Choroid plexus epithelial cell (primary cell): ENCODE measurements at regions not wholly inside any gene's neighbourhood (a gene's known extent, or its start where the extent isn't known, plus 50 kb on each side); places are given as distances from the start of the nearest gene placed in this dataset.
A peak's percentile ranks its signal among the peaks of the same experiment; 100 is the strongest.

ENCODE experiments used
- DNase-seq: peaks from one replicate; pipeline ENCODE4 v3.0.0-alpha.2; 2010; ENCODE audit warnings: low read depth
- H3K4me3 ChIP-seq: 2 replicates; pipeline ENCODE4 v1.5.1; 2011; ENCODE audit warnings: low read depth, mild to moderate bottlenecking, control low read depth, low read length, moderate library complexity
- TF ChIP-seq, protein P1 (sequence below): conservative IDR thresholded peaks from 2 replicates; pipeline ENCODE4 v1.5.1; 2011; ENCODE audit warnings: low read depth, mild to moderate bottlenecking, control low read depth, inconsistent platforms, low read length, moderate library complexity

DNA sequence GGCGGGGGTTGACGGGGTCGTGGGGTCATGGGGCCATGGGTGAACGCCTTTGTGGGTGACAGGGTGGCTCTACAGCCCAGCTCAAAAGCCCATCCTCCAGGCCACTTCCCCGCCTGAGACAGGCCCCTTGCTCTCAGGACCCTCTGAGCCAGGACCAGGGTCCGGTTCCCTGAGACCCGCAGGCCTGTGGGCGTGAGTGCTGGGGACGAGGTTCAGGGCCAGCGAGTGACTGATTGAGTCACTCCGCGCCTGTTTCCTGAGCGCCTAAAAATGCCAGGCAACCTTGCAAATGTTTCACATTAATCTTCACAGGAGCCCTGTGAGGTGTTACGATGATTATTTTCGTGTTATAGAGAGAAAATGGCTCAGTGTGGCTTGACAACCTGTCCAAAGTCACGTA lies 97.8 kb downstream of the ZNF674 start:
- DNase-seq: no peak
- TF ChIP-seq, protein P1, sequence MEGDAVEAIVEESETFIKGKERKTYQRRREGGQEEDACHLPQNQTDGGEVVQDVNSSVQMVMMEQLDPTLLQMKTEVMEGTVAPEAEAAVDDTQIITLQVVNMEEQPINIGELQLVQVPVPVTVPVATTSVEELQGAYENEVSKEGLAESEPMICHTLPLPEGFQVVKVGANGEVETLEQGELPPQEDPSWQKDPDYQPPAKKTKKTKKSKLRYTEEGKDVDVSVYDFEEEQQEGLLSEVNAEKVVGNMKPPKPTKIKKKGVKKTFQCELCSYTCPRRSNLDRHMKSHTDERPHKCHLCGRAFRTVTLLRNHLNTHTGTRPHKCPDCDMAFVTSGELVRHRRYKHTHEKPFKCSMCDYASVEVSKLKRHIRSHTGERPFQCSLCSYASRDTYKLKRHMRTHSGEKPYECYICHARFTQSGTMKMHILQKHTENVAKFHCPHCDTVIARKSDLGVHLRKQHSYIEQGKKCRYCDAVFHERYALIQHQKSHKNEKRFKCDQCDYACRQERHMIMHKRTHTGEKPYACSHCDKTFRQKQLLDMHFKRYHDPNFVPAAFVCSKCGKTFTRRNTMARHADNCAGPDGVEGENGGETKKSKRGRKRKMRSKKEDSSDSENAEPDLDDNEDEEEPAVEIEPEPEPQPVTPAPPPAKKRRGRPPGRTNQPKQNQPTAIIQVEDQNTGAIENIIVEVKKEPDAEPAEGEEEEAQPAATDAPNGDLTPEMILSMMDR: no peak
- peak overlapping the region; percentile 72 for H3K4me3 ChIP-seq

DNA sequence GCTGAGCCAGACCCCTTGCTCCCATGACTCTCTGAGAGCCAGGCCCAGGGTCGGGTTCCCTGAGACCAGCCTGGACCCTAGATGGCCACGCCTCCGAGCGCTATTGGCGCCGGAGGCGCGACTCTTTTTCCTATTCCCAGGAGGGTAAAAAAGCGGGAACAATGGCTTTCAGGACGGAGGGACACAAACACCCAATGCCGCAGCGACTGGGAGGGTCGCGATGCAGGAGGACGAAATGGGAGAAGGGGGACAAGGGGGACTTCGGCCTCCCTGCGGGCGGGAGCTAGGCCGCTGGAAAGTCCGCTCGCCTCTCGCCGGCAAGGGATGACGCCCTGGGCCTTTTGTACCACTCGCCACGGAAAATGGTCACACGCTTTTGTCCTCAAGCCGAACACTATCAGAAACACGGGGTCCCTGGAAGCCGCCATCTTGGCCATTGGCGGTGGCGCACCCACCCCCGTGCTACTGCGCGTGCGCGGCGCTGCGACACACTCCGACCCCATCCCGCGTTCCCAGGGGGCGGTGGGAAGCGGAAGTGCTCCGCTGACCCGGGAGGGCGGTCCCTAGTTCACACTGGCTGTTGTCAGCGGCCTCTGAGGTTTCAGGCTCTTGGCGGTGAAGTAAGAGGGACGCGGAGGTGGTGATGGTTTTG lies 98.4 kb downstream of the ZNF674 start:
- TF ChIP-seq, protein P1: no peak
- H3K4me3 ChIP-seq: peak overlapping the region; percentile 72
- peak; percentile 75 for DNase-seq

DNA sequence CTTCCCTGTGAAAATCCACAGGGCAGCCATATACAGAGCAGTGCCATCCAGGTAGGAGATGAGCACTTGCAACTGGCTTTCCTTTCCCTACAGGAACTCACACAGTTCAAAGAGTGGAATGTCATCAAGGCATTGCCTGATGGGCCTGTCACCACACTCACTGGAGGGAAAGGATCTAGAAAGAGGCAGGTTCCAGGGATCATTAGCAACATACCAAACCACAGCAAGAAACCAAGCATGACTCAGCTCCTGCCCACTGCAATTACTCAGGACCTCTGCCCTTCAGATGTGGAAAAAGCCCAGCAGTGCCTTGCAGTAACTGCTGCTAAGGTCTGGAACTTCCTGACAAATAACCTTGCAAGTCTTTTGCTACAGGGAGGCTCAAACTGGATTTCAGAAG lies 101.2 kb downstream of the ZNF674 start:
- peak; percentile 87 for DNase-seq
- TF ChIP-seq, protein P1: no peak
- no peak overlapping the region for H3K4me3 ChIP-seq

DNA sequence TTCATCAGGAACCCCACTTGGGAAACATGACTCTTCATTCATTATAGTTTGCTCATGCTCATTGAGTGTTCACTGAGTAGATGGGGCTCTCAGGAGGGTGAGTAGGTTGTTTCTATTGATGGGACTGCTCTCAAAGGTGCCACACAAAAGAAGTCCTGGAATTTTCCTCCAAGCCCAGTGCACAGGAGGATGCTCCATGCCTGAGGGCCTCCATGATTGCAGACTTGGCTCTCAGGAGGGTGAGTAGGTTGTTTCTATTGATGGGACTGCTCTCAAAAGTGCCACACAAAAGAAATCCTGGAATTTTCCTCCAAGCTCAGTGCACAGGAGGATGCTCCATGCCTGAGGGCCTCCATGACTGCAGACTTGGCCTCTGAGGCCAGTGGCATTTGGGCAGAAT lies 108.5 kb downstream of the ZNF674 start:
- no peak overlapping the region for H3K4me3 ChIP-seq
- DNase-seq: no peak
- TF ChIP-seq, protein P1: no peak

DNA sequence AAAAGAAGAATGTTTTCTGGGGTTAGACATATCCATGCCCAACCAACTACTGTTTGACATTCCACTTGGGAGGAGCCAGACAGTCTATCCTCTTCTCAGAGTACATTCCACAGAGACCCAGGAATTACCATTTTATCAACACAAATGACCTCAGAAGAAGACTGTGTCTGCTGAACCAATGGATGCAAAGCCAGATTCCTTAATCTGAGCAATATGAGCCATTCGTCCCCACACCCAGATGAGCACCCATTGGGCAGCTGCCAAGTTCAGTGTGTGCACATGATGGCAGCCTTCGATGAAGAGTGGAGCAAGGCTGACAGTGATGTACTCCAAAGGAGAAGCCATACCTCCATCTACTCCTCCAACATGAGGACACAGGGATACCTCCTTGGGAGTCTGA lies 111.3 kb downstream of the ZNF674 start:
- H3K4me3 ChIP-seq: no peak overlapping the region
- DNase-seq: peak; percentile 21
- TF ChIP-seq, protein P1: no peak

DNA sequence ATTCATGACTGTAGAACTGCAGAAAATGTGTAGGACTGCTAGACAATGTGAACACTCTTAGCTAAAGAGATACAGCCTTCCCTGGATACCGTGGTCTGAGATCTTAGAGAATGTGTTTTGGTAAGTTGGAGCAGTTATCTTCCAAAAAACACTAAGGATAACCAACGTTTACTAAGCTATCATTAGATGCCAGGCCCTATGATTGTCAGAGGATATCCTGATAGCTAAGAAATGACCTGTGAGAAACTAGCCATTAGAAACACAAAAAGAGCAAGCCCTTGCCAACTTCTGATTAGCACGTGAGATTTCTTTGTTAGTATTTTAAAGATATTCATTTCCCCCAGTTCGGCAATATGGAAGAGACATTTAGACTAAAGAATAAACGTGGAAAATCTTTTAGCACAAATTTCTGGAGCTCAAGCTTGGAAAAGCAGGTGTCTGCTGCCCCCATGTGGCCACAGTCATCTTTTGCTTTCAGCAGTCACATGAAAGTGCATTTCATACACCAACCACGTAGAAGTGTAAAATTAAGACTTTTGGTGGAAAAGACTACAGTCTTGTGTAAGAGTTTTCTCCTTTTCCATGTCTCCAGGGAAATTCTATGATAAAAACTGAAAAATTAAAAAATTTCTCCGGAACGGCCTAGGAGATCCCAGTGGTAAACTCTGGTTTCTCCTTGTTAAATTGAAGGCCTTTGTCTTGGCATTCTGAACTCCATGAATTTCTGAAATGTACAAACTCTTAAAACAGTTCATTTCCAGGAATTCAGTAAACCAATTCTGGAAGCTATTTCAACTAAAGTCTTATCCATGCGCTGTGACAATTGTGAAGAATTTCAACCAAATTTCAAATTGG lies 136.4 kb downstream of the ZNF674 start:
- peak; percentile 79 for DNase-seq
- no peak overlapping the region for H3K4me3 ChIP-seq
- TF ChIP-seq, protein P1: peak; percentile 74
